ENCODE measurements at regions not wholly inside any gene's neighbourhood (a gene's known extent, or its start where the extent isn't known, plus 50 kb on each side); places are given as distances from the start of the nearest gene placed in this dataset.

DNA sequence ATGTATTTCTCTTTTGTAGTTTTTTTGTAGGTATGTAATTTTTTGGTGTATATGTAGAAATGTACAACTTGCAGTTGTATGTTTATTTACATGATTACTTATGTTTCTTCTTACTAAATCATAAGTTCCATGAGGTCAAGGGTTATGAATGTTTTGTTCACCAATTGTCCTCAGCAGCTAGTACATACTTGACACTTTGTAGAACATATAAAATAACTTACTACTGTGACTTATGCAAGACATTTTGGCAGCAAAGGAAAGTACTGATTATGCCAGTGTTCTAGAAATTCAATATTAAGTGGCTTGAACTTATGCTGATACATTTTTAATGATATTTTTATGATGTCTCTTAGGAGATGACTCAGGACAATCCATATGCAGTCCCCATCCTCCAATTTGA, 209.6 kb downstream of the DKK1 start:
- Histone ChIP-seq H3K36me3 (ENCODE audit: control insufficient read depth, insufficient read depth, low read length) (no peaks in the 10 kb centered on the region), H2AK5ac (ENCODE audit: low read length) (no peak overlapping the region), H3K23ac (ENCODE audit: low read length) (no peak overlapping the region), H2BK15ac (replicated peaks; ENCODE audit: low read depth) (no peak overlapping the region), H2BK120ac (ENCODE audit: low read depth, low read length) (no peak overlapping the region), H3K4me2 (ENCODE audit: low read length) (no peak overlapping the region), H3K9ac (ENCODE audit: low read length) (no peak overlapping the region), H3K27ac (ENCODE audit: low read depth, low read length) (no peak overlapping the region), H3K4me1 (ENCODE audit: control insufficient read depth, low read depth, low read length) (no peaks in the 10 kb centered on the region), H4K5ac (ENCODE audit: low read length) (no peak overlapping the region), H3K4me3 (ENCODE audit: low read length) (no peak overlapping the region), H3K4ac (ENCODE audit: low read depth, low read length) (no peak overlapping the region), H3K79me1 (ENCODE audit: low read length) (no peaks in the 10 kb centered on the region), H3K79me2 (ENCODE audit: control insufficient read depth, insufficient read depth, low read length) (no peaks in the 10 kb centered on the region), H3K18ac (ENCODE audit: low read length) (no peak overlapping the region), H3K27me3 (ENCODE audit: insufficient read depth, low read length, poor library complexity) (no peaks in the 10 kb centered on the region), H4K8ac (ENCODE audit: low read depth, low read length) (no peak overlapping the region), H3K56ac (ENCODE audit: low read length) (no peak overlapping the region), H2BK5ac (ENCODE audit: low read length) (no peak overlapping the region)
- no peak for DNase-seq

DNA sequence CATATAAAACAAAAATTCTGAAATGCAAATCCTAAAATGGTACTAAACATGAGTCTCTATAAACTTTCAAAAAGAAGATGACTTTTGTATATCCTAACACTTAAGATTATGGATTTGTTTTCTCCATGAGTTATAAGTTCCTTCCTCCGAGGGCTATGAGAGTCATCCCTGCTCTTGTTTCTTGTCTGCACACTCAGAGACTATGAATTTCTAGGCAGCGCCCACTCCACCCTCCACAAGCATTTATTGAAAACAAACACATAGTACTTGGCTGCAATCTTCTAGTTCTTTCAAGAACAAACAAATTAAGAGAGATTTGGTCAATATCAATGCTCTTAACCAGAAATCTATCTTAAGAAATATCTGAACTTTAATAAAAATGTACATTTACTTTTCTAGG, 211.7 kb downstream of the DKK1 start:
- Histone ChIP-seq H3K27me3 (ENCODE audit: insufficient read depth, low read length, poor library complexity) (no peaks in the 10 kb centered on the region), H3K27ac (ENCODE audit: low read depth, low read length) (no peak overlapping the region), H3K4me1 (ENCODE audit: control insufficient read depth, low read depth, low read length) (no peaks in the 10 kb centered on the region), H2AK5ac (ENCODE audit: low read length) (no peak overlapping the region), H3K18ac (ENCODE audit: low read length) (no peak overlapping the region), H3K4me3 (ENCODE audit: low read length) (no peak overlapping the region), H3K4ac (ENCODE audit: low read depth, low read length) (no peak overlapping the region), H2BK120ac (ENCODE audit: low read depth, low read length) (no peak overlapping the region), H3K79me2 (ENCODE audit: control insufficient read depth, insufficient read depth, low read length) (no peaks in the 10 kb centered on the region), H3K56ac (ENCODE audit: low read length) (no peak overlapping the region), H3K4me2 (ENCODE audit: low read length) (no peak overlapping the region), H3K36me3 (ENCODE audit: control insufficient read depth, insufficient read depth, low read length) (no peaks in the 10 kb centered on the region), H4K8ac (ENCODE audit: low read depth, low read length) (no peak overlapping the region), H2BK5ac (ENCODE audit: low read length) (no peak overlapping the region), H3K79me1 (ENCODE audit: low read length) (no peaks in the 10 kb centered on the region), H3K23ac (ENCODE audit: low read length) (no peak overlapping the region), H4K5ac (ENCODE audit: low read length) (no peak overlapping the region), H3K9ac (ENCODE audit: low read length) (no peak overlapping the region), H2BK15ac (replicated peaks; ENCODE audit: low read depth) (no peak overlapping the region)
- DNase-seq = no peak
- WGBS (ENCODE audit: extremely low coverage, insufficient coverage, low lambda C conversion rate) = no CpG with 5 or more reads among the region's 2 CpGs

DNA sequence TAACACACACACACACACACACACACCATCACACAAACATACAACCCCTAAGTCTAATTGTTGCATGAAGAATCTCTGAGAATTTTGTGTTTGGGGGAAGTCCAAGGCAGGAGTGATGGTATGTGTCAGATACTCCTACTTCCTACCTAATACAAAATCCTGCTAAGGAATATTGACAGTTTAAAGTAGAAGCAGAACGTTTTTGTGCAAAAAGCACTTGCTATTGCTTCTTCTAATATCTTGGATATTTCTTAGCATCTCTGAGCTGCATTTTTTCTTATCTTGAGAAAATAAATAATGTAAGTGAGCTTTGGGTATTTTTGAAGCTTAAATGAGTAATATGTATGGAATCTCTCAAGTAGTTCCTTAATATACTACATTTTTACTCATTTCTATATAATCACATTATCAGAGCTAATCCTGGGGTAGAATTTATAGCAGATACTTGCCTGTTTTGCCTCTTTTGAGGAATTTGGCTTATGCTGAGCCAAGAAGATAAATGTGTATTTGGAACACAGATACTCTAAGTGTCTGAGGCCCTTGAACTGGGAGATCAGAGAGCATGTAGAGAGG, 212.3 kb downstream of the DKK1 start:
- no CpG with 5 or more reads among the region's 1 CpG for WGBS (ENCODE audit: extremely low coverage, insufficient coverage, low lambda C conversion rate)

DNA sequence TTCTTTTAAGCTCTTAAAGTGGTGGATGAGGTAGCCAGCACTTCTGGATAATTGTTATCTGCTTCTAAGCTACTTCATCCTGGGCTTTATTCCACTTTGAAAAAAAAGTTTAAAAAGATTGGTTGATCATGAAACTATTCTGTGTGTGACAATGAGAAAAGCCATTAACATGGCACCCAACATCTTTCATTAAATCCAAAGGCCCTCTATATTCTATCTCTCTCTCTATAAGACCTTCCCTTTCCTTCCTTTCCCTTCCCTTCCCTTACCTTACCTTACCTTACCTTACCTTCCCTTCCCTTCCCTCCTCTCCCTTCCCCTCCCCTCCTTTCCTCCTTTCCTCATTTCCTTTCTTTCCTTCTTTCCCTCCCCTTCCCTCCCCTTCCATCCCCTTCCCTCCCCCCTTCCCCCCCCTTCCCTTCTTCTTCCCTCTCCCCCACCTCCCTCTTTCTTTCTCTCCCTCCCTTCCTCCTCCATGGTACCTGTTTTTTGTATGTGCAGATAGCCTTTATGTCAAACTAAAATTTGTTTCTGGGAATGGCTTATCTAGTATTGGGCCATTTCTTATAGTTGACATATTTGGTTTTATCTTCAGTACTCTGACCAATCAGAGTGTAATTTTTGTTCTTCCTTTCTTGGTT, 218.7 kb downstream of the DKK1 start:
- no peaks in the 10 kb centered on the region for H3K36me3 ChIP-seq (ENCODE audit: control insufficient read depth, insufficient read depth, low read length)
- no peak overlapping the region for H3K18ac ChIP-seq (ENCODE audit: low read length)
- H3K79me1 ChIP-seq (ENCODE audit: low read length) = no peaks in the 10 kb centered on the region
- H3K56ac ChIP-seq (ENCODE audit: low read length) = no peak overlapping the region
- no peak overlapping the region for H3K23ac ChIP-seq (ENCODE audit: low read length)
- H4K5ac ChIP-seq (ENCODE audit: low read length) = no peak overlapping the region
- no peak overlapping the region for H2BK5ac ChIP-seq (ENCODE audit: low read length)
- no peak overlapping the region for H4K8ac ChIP-seq (ENCODE audit: low read depth, low read length)
- no peak overlapping the region for H3K4me2 ChIP-seq (ENCODE audit: low read length)
- no peak overlapping the region for H3K4me3 ChIP-seq (ENCODE audit: low read length)
- H3K79me2 ChIP-seq (ENCODE audit: control insufficient read depth, insufficient read depth, low read length) = no peaks in the 10 kb centered on the region
- no peak overlapping the region for H2BK15ac ChIP-seq (replicated peaks; ENCODE audit: low read depth)
- DNase-seq = no peak
- H2BK120ac ChIP-seq (ENCODE audit: low read depth, low read length) = no peak overlapping the region
- H3K27ac ChIP-seq (ENCODE audit: low read depth, low read length) = no peak overlapping the region
- no peak overlapping the region for H2AK5ac ChIP-seq (ENCODE audit: low read length)
- no peaks in the 10 kb centered on the region for H3K4me1 ChIP-seq (ENCODE audit: control insufficient read depth, low read depth, low read length)
- no peak overlapping the region for H3K4ac ChIP-seq (ENCODE audit: low read depth, low read length)
- H3K27me3 ChIP-seq (ENCODE audit: insufficient read depth, low read length, poor library complexity) = no peaks in the 10 kb centered on the region
- H3K9ac ChIP-seq (ENCODE audit: low read length) = no peak overlapping the region

More for the DNA sequence above, 212.3 kb downstream of the DKK1 start:
- Histone ChIP-seq H3K18ac (ENCODE audit: low read length) (no peak overlapping the region), H3K4me3 (ENCODE audit: low read length) (no peak overlapping the region), H3K79me2 (ENCODE audit: control insufficient read depth, insufficient read depth, low read length) (no peaks in the 10 kb centered on the region), H2BK15ac (replicated peaks; ENCODE audit: low read depth) (no peak overlapping the region), H4K5ac (ENCODE audit: low read length) (no peak overlapping the region), H3K4ac (ENCODE audit: low read depth, low read length) (no peak overlapping the region), H2BK5ac (ENCODE audit: low read length) (no peak overlapping the region), H3K79me1 (ENCODE audit: low read length) (no peaks in the 10 kb centered on the region), H3K4me1 (ENCODE audit: control insufficient read depth, low read depth, low read length) (no peaks in the 10 kb centered on the region), H4K8ac (ENCODE audit: low read depth, low read length) (no peak overlapping the region), H3K56ac (ENCODE audit: low read length) (no peak overlapping the region), H3K27ac (ENCODE audit: low read depth, low read length) (no peak overlapping the region), H3K23ac (ENCODE audit: low read length) (no peak overlapping the region), H2BK120ac (ENCODE audit: low read depth, low read length) (no peak overlapping the region), H2AK5ac (ENCODE audit: low read length) (no peak overlapping the region), H3K27me3 (ENCODE audit: insufficient read depth, low read length, poor library complexity) (no peaks in the 10 kb centered on the region), H3K9ac (ENCODE audit: low read length) (no peak overlapping the region), H3K4me2 (ENCODE audit: low read length) (no peak overlapping the region), H3K36me3 (ENCODE audit: control insufficient read depth, insufficient read depth, low read length) (no peaks in the 10 kb centered on the region)
- DNase-seq = no peak

DNA sequence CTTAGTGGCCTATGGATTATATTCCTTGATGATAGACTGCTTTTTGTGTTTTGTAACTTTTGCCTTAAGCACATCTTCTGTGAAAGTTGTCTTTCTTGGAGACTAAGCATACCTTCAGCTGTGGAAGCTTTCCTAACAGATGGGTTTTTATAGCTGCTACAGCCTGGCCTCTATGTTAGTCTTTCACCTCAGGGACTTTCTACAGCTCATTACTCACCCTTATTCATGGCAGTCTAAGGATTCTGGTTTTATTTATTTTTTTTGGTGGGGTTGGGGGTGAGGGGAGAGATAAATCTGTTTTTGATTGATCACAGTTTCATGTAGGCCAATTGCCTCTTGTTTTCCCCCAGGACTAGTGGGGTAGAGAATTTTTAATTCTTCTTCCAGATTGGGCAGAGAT, 219.9 kb downstream of the DKK1 start:
- H3K4me3 ChIP-seq (ENCODE audit: low read length) = no peak overlapping the region
- H3K79me2 ChIP-seq (ENCODE audit: control insufficient read depth, insufficient read depth, low read length) = no peaks in the 10 kb centered on the region
- H3K27me3 ChIP-seq (ENCODE audit: insufficient read depth, low read length, poor library complexity) = no peaks in the 10 kb centered on the region
- H3K23ac ChIP-seq (ENCODE audit: low read length) = no peak overlapping the region
- H2AK5ac ChIP-seq (ENCODE audit: low read length) = no peak overlapping the region
- H3K4me2 ChIP-seq (ENCODE audit: low read length) = no peak overlapping the region
- H3K4ac ChIP-seq (ENCODE audit: low read depth, low read length) = no peak overlapping the region
- H3K56ac ChIP-seq (ENCODE audit: low read length) = no peak overlapping the region
- H3K27ac ChIP-seq (ENCODE audit: low read depth, low read length) = no peak overlapping the region
- no peak overlapping the region for H2BK15ac ChIP-seq (replicated peaks; ENCODE audit: low read depth)
- no peak overlapping the region for H3K9ac ChIP-seq (ENCODE audit: low read length)
- H2BK5ac ChIP-seq (ENCODE audit: low read length) = no peak overlapping the region
- H3K4me1 ChIP-seq (ENCODE audit: control insufficient read depth, low read depth, low read length) = no peaks in the 10 kb centered on the region
- DNase-seq = no peak
- H4K5ac ChIP-seq (ENCODE audit: low read length) = no peak overlapping the region
- H4K8ac ChIP-seq (ENCODE audit: low read depth, low read length) = no peak overlapping the region
- H3K18ac ChIP-seq (ENCODE audit: low read length) = no peak overlapping the region
- no peaks in the 10 kb centered on the region for H3K36me3 ChIP-seq (ENCODE audit: control insufficient read depth, insufficient read depth, low read length)
- H3K79me1 ChIP-seq (ENCODE audit: low read length) = no peaks in the 10 kb centered on the region
- no peak overlapping the region for H2BK120ac ChIP-seq (ENCODE audit: low read depth, low read length)

DNA sequence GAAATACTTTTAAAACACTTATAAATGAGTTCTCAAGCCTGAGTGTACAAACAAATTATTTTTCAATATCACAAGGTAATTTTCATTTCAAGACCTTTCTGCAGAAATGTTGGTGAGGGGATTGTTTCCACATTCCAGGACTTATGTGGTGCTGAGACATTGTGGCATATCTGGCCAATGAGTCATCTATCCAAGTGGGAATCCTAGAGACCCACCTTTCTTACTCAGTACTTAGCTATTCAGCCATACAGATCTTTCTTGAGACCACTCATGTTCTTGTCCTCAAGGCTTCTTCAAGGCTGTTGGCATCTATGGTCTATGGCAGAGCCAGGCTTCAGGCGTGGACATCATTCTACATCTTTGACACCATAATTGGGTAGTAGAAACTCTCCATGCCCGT, 225.4 kb downstream of the DKK1 start:
- Histone ChIP-seq H3K79me1 (ENCODE audit: low read length) (no peaks in the 10 kb centered on the region), H3K56ac (ENCODE audit: low read length) (no peak overlapping the region), H3K18ac (ENCODE audit: low read length) (no peak overlapping the region), H2BK120ac (ENCODE audit: low read depth, low read length) (no peak overlapping the region), H3K23ac (ENCODE audit: low read length) (no peak overlapping the region), H3K79me2 (ENCODE audit: control insufficient read depth, insufficient read depth, low read length) (no peaks in the 10 kb centered on the region), H4K8ac (ENCODE audit: low read depth, low read length) (no peak overlapping the region), H2AK5ac (ENCODE audit: low read length) (no peak overlapping the region), H3K4ac (ENCODE audit: low read depth, low read length) (no peak overlapping the region), H3K9ac (ENCODE audit: low read length) (no peak overlapping the region), H3K27me3 (ENCODE audit: insufficient read depth, low read length, poor library complexity) (no peaks in the 10 kb centered on the region), H3K4me2 (ENCODE audit: low read length) (no peak overlapping the region), H3K36me3 (ENCODE audit: control insufficient read depth, insufficient read depth, low read length) (no peaks in the 10 kb centered on the region), H3K4me3 (ENCODE audit: low read length) (no peak overlapping the region), H4K5ac (ENCODE audit: low read length) (no peak overlapping the region), H3K27ac (ENCODE audit: low read depth, low read length) (no peak overlapping the region), H2BK15ac (replicated peaks; ENCODE audit: low read depth) (no peak overlapping the region), H2BK5ac (ENCODE audit: low read length) (no peak overlapping the region), H3K4me1 (ENCODE audit: control insufficient read depth, low read depth, low read length) (peaks cover 4% of the 10 kb centered on the region)
- no CpG with 5 or more reads among the region's 2 CpGs for WGBS (ENCODE audit: extremely low coverage, insufficient coverage, low lambda C conversion rate)
- DNase-seq = peak; percentile 93
